Iris pigment epithelial cell (primary cell): ENCODE measurements at regions not wholly inside any gene's neighbourhood (a gene's known extent, or its start where the extent isn't known, plus 50 kb on each side); places are given as distances from the start of the nearest gene placed in this dataset.
A peak's percentile ranks its signal among the peaks of the same experiment; 100 is the strongest.
"Not testable (repeated sequence)": the region's sequence is repeated elsewhere in the genome, so short reads cannot be mapped to it uniquely, and the experiment has no call there.

Experiments
- DNase-seq: peaks from one replicate; pipeline ENCODE4 v3.0.0-alpha.2; 2011; ENCODE audit warnings: low read depth

DNA sequence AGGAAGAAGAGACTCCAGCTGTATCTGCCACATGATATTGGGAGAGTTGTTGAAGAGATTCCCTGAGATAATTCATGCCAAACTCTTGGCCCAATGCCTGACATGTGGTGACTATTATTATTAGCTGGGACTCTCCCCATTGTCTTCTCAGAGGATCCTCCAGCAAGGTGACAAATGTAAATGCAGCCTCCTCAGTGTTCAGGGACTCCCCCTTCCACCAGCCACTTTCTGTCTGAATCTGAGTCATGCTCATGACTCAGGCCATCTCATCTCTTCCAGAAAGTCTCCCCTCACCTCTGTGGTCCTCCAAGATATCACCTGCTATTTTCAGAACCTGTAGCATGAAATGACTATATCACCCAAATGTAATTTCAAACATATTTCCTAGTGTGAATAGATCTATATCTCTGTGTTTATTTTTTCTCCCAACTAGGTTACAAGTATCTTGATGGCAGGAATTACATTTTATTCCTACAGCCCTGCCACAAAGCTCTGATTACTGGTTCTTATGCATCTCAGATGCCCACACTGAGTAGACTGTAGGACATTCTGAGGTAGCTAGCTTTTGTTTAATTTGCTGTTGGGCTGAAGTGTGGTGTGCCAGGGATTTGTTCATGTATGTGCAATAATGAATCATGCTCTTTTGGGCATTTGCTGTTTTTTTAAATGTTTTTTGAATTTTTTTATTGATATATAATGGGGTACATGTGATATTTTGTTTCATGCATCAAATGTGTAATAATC lies 126.6 kb upstream of the IL12B start:
- peak; percentile 53 for DNase-seq

DNA sequence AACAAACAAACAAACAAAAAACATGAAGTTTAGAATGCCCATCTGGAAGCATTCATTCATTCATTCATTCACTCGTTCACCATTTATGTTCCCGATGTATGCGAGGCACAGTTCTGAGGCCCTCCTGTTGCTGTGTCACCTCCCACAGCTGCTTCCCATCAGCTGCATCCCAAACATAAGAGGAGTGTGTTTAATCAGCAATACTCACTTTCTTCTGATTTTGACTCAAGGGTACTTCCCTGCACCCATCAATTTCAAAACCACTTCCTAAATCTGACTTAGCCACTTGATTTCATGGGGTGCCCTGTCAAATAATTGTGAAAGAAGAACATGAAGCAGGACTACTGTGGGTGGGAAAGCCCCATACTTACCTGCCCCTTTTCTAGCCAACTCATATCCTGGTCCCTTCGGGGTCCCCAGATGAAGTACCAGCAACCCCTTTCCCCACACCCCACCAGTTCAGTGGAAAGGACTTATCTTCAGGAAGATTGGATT lies 128.0 kb upstream of the IL12B start:
- no peak for DNase-seq

DNA sequence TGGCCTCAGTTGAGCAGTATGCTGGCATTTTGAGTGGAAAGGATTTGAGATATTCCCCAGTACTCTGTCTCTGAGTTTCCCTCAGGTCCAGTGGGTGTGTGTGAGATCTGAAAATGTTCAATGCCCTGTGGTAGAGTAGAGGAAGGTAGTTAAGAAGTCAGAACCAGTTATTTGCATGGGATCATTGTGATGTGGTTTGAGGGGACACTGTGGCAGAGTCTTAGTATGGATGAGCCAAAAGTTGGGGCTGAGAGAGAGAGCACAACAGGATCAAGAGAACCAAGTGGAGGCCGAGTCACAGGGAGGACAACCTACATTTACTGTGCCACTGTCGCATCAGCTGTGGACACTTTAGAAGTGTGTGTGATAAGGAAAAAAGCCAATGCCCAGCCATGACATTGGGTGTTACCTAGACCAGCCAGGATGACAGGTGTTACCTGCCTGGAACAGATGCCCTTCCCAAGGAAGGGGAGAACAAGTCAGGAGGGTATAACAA lies 128.9 kb upstream of the IL12B start:
- DNase-seq: no peak

DNA sequence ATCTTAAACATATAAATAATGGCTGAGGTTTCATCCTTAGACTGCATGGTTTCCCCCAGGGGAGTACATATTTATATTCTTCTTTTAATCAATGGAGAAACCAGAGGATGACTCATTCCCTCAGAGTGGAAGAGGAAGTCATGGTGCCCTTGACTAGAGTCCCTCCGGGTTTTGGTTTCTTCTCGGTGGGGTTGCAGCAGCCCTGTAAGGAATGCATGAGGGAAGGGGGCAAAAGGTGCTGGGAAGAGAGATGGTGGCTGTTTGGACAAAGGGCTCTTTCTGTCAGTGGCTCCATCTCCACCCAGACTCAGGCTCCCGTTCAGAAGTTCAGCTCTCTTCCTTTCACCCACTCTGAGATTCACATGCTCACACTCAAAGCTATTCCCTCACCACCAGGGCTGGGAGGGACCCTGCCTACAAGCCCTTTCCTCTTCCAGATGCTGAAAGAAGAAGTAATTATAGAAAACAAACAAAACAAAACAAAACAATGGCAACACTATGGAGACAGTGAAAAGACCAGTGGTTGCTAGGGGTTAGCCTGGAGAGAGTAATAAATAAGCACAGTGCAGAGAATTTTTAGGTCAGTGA lies 129.8 kb upstream of the IL12B start:
- DNase-seq: peak; percentile 58

DNA sequence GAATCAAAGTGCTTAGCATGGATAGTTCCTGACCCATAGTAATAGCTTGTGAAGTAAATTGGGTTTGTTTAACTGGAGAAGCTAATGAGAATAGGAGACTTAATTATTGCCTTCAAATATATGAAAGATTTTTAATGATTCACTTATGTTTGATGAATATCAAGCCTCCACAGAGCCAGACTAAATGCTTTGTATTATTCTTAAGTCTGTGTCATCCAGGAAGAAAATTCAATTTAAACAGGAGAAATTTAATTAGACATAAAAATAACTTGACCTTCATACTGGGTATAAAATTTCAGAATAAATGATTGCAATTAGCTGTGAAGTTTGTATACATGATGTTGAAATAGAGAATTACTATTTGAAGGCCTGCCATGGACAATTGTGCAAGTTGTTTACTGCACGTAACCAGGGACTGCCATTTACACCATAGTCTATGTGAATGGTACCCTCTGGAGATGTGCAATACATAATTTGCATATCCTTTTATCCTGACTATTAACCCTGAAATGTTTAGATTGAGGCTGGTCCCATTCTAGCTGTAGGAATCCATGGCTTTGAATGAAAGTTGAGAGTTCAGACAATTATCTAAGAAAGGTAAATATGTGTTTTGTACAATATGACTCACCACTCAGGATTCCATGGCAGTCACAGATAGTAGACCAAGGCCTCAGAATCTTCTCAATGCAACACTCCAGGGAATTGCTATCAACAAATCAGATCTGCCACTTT lies 133.5 kb upstream of the IL12B start:
- DNase-seq: peak; percentile 68

DNA sequence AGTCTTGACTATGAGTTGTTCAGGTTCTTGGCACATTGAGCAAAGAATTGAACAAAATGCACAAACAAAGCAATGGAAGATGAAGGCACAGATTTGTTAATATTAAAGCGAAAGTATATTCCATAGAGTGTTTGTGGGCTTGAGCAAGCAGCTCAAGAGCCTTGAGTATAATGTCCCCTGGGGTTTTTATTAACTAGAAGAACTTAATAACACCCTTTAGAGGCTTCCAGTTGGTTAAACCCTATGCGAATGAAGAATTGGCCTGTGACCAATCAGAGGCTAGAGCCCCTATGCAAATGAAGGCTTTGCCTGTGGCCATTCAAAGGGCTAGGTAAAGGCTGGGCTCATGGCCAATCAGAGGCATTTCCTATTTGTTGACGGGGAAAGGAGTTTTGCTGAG lies 135.3 kb upstream of the IL12B start:
- no peak for DNase-seq

DNA sequence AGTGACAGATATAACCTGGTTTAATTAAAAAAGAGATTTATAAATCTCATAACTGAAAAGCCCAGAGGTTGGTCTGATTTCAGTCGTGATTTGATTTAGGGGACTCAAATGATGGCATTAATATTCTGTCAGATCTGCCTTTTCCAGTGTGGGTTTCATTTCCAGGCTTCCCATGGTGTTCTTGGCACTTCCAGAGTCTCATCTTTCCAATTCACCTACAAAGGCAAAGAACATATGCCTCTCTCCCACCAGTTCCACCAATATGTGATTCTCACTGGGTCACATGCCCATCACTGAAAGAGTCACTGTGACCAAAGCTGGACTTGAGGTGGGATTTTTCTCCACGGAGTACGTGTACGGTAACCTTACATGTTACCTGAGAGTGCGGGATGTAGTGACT lies 137.4 kb upstream of the IL12B start:
- DNase-seq: no peak

DNA sequence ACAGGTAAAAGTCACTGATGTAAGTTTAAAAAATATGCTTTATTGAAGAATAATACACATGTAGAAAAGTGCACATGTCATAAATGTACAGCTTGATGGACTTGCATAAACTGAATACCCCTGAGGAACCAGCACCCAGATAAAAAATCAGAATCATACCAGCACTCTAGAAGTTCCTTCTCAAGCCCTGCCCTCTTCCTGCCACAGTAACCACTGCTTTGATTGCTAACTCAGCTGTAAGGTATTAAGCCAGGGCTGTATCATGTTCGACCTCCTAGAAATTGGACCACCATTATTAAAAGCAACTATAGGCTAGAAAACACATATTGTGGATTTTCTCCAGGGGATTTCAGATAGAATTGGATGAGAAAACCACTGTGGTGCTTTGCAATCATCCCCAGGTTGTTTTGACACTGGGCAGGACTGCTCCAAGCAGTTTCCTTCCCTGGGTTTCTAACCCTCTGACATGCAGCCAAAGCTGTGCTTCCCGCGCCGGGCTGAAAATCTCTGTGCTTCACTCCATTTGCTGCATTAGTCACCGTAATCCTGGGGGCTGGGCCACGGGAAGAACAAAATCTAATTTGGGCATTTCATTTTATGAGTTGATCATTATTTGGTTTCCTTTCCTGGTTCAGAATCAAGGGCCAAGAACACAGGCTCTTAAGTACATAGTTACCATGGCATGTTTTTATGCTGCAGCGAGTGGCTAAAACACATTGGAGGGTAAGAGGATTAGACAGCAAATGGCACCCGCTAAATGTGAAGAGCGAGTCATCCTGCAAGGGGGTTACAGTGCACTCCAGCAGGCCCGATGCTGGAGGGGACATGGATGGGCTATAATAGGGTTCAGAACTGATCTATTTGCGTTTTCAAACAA lies 139.4 kb upstream of the IL12B start:
- DNase-seq: peak; percentile 45

DNA sequence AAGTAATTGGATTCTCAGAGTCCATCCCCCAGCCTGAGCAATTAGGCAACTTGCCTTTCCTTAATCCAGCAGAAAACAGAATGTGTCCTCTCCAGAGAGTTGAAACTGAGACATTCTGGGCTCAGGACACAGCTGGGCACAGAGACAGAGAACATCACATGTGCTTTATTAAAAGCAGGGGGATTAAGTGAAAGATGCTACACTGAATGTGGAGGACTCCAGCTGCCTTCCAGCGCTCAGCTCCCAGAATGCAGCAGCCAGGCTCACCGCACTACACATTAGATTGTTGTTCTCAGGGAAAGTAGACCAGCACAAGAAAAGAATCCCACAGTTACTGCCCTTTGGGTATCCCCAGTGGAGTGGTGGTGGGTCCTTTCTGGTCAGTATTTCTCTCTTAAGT lies 141.6 kb upstream of the IL12B start:
- no peak for DNase-seq

DNA sequence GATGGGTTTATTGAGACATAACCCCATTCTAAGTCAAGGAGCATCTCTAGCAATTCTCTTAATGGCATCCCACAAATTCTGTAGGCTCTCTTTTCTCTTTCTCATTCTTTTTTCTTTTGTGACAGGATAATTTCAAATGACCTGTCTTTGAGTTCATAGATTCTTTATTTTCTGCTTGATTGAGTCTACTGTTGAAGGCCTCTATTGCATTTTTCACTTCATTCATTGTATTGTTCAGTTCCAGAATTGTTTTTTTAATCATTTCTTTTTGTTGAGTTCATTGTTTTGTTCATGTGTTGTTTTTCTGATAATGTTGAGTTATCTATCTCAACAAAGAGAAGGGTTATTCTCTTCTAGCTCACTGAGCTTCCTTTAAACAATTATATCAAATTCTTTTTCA lies 144.7 kb upstream of the IL12B start:
- DNase-seq: no peak

DNA sequence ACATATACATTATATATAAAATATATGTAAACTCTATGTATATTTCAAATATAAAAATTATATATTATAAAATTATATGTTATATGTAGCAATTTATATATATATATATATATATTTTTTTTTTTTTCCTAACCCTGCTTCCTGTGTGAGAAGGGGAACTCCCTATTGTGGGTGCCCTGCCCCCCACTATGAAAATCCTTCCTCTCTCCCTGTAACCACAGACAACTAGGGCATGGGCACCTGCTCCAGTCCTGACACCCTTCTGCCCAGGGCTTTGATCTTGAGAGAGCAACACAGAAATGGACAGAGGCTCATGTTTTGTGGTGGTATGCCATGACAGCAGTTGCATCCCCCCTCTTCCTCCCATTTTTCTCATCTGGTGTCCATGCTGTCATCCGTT lies 148.7 kb upstream of the IL12B start:
- no peak for DNase-seq

DNA sequence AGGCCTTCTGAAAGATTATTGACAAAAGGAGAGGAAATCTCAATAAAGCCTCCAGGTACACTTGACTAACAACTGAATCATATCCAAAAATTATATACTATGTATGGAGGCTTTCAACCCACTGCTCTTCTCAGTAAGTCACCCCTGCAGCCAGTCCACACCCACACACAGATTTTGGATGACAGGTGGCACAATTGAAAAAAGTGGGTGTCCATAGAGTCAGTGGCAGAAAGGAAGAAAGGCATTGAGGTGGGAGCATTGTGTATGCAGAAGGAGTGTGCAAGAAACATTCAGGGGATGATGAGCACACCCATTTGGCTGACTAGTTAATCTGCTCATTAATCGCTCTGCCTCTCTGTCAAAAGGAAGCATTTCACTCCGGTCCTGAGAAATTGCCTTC lies 150.6 kb upstream of the IL12B start:
- DNase-seq: no peak

DNA sequence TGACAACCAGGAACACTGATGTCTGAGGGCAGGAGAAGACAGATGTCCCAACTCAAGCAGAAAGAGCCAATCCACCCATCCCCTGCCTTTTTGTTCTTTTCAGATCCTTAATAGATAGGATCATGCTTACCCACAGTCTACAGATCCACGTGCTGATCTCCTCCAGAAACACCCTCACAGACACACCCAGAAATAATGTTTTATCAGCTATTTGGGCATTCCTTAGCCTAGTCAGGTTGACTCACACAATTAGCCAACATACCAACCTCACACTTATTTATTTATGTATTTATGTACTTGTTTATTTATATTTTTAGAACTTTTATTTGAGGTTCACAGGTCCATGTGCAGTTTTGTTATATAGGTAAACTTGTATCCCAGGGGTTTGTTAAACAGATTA lies 151.5 kb upstream of the IL12B start:
- DNase-seq: no peak

DNA sequence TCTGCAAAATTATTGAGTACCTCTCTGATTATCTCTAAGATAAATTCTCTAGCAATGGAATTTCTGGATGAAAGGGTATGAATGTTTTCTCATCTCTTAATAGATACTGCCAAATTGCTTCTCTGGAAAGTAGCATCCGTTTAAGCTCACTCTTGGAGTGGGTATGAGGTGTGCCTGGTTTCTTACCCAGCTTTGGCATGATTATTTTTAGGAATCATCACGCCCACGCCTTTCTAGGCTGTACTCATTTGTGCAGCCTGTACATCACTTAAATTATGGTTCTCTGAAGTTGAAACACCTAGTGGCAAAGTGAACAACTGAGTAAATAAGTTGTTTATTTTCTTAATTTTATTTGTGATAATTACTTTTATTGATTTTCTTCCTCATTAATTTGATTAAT lies 156.5 kb upstream of the IL12B start:
- DNase-seq: no peak

DNA sequence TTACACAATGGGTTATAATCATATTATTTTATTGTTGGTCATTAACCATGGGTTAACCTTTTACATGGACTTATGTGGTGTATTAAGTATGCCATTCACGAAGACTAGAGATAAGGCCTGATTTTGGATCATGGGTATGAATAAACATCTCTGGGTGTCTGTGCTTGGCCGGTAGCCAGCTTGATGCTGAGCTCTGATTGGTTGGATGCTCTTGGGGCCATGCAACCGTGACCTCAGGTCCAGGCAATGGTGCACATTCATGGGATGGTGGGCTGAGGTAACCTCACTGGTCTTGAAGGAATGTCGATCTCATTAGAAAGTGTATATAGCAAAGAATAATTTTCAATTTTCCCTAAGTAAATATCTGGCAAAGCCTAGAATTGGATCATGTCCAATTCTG lies 158.2 kb upstream of the IL12B start:
- DNase-seq: no peak

DNA sequence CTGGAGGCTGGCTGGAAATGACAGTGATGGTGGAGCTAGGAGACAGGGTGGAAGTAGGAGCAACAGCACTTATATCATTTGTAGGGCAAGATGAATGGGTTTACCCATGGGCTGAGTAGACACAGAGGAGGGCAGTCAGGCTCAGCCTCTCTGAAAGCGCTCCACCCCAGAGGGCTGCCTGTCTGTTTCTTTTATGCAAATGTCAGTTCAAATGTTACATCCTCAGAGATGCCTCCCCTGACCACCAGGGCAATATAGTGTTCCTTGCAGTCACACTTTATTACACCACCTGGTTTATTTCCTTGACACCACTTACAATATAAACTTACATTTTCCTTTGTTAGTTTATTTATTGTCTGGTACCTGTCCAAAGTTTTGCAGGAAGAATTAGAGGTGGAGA lies 159.5 kb upstream of the IL12B start:
- no peak for DNase-seq

DNA sequence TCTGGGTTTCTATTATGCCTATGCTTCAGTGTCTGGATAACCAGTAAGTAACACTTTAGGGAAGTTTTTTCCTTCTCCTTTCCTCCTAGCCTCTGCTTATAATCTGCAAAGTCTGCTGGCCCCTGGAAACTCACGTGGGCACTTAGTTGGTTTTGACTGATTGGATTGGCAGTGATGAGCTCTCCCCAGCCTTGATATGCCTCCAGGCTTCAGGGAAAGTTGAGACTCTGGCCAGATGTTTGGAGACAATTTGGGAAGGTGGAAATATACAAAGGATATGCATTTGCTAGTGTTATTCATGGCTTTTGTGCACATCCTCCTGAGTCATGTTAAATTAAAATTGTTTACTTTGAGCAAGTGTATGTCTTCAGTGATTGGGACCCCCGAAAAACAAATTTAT lies 160.2 kb upstream of the IL12B start:
- no peak for DNase-seq

DNA sequence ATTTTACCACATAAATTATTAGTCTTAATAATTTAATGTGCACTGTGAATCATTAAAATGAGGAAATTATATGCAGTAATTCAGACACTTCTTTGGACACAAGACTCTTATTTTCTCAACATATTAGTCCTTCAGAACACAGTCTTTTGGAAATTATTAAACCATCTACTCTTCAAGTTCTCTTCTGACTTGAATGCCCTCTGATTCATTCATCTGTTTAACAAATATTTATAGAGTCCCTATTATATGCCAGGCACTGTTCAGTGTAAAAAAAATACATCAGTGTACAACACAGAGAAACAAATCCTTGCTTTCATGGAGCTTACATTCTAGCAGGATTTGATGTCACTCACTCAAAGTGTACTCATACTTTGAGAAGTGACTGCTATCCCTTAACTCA lies 163.4 kb upstream of the IL12B start:
- no peak for DNase-seq

DNA sequence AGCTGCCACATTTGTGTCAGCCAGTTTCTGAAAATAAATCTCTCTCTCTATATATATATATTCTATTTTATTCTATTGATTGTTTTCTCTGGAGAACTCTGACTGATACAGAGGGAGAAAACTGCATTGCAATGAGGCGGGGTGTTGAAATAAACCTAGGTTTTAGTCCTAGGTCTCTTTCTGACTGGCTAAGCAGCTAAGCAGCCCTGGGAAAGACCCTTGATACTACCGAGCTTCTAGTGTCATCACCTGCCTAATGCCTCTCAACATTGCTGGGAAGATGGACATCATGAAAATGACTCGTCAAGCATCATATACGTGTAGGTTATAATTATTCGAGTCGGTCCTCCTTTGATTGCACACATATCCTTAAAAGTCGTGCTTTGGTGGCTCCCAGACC lies 166.5 kb upstream of the IL12B start:
- DNase-seq: no peak

DNA sequence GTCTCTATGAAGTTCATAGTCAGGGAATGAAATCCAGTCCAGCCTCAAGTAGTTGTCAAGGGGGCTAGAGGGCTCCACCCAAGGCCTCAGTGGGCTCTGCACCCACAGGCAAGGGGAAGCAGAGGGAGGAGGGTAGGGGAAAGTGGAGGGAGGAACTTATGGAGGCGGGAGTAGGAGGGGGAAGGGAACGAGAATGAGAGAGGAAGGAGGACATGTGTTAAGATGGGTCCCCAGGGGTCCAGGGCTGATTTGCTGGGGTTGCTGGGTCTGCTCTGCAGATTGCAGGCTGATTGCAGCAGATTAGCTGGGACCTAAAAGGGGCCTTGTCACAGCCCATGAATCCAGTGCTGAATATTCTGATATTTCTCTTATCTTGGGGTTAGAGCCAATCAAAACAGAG lies 166.9 kb upstream of the IL12B start:
- DNase-seq: no peak

DNA sequence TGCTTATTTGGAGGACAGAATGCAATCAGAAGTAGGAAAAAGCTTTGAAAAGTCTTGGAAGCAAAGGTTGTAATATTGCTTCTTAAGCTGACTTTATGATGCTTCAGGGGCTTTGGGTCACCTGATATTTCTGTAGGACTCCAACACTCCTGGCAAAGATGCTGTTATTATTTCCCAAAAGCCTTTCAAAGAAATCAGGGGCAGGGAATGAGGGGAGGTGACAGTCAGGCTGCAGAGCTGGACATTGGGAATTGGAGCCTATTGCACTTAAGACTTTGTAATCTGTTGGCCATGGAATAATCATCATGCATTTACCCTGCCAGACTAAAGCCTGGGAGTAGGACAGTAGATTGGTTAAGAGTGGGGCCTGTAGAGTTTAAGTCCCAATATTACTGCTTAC lies 168.3 kb upstream of the IL12B start:
- DNase-seq: no peak

DNA sequence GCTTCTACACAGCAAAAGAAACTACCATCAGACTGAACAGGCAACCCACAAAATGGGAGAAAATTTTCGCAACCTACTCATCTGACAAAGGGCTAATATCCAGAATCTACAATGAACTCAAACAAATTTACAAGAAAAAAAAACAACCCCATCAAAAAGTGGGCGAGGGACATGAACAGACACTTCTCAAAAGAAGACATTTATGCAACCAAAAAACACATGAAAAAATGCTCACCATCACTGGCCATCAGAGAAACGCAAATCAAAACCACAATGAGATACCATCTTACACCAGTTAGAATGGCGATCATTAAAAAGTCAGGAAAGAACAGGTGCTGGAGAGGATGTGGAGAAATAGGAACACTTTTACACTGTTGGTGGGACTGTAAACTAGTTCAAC lies 171.8 kb upstream of the IL12B start:
- DNase-seq: not testable (repeated sequence)
